22Rv1 (cell line): ENCODE measurements at regions not wholly inside any gene's neighbourhood (a gene's known extent, or its start where the extent isn't known, plus 50 kb on each side); places are given as distances from the start of the nearest gene placed in this dataset.

Source experiments
- CTCF ChIP-seq: fragments of 450-650 bp; IDR thresholded peaks from 2 replicates; pipeline ENCODE4 v1.5.1; 2017; ENCODE audit warnings: mild to moderate bottlenecking
- ZFX ChIP-seq: fragments of 450-650 bp; IDR thresholded peaks from 2 replicates; pipeline ENCODE4 v1.6.1; 2017; ENCODE audit warnings: antibody characterized with exemption, borderline replicate concordance

- TF ChIP-seq CTCF: no peak
- TF ChIP-seq ZFX: no peak
These were observed 173.5 kb downstream of the KLF13 start for GRCh38 chr15:31499953-31500765.
